ENCODE measurements at regions not wholly inside any gene's neighbourhood (a gene's known extent, or its start where the extent isn't known, plus 50 kb on each side); places are given as distances from the start of the nearest gene placed in this dataset.

GRCh38 chr4:133464311-133464710 is 315.2 kb downstream of the PCDH10 start:
- DNase-seq (no peak), ATAC-seq (ENCODE audit: poor library complexity) (no peak)
- Histone ChIP-seq H3K36me3 (ENCODE audit: insufficient read depth, low read length) (no peaks in the 10 kb centered on the region), H3K4me1 (ENCODE audit: insufficient read depth, low read length) (no peaks in the 10 kb centered on the region), H3K4me3 (ENCODE audit: low read length) (no peak overlapping the region), H3K27ac (ENCODE audit: low read depth in 1 of 2, low read length in 2 of 2) (no peak overlapping the region), H3K27me3 (ENCODE audit: control insufficient read depth in 1 of 2, insufficient read depth in 2 of 2, low read length in 2 of 2) (no peaks in the 10 kb centered on the region), H3K9me3 (ENCODE audit: control insufficient read depth in 1 of 2, insufficient read depth in 1 of 2, low read length in 2 of 2) (peaks cover 0 to 4% of the 10 kb centered on the region in 2 experiments)
- H3K27me3 Mint-ChIP-seq, result no peaks in the 10 kb centered on the region
- no peaks in the 10 kb centered on the region for H3K36me3 Mint-ChIP-seq (ENCODE audit: low read depth)
- no peak for TF ChIP-seq CTCF (IDR thresholded peaks at IDR 0.05)
- peaks cover 6% of the 10 kb centered on the region for H3K9me3 Mint-ChIP-seq
- no peaks in the 10 kb centered on the region for H3K4me1 Mint-ChIP-seq (ENCODE audit: low read depth)
- H3K27ac Mint-ChIP-seq, result no peak overlapping the region
- ChIA-PET POLR2A (no interaction called here), CTCF (no interaction called here)
- no peak overlapping the region for H3K4me3 Mint-ChIP-seq
- intact Hi-C loops (cut with DNase I, micrococcal nuclease), result no loop called here

- peaks cover 0 to 4% of the 10 kb centered on the region in 2 experiments for H3K9me3 ChIP-seq (ENCODE audit: control insufficient read depth in 1 of 2, insufficient read depth in 1 of 2, low read length in 2 of 2)
- Mint-ChIP-seq H3K4me3 (no peak overlapping the region), H3K4me1 (ENCODE audit: low read depth) (no peaks in the 10 kb centered on the region), H3K27ac (no peak overlapping the region), H3K36me3 (ENCODE audit: low read depth) (no peaks in the 10 kb centered on the region), H3K9me3 (no peaks in the 10 kb centered on the region), H3K27me3 (no peaks in the 10 kb centered on the region)
- DNase-seq, result no peak
- H3K4me3 ChIP-seq (ENCODE audit: low read length), result no peak overlapping the region
- intact Hi-C loops (cut with DNase I, micrococcal nuclease), result no loop called here
- H3K36me3 ChIP-seq (ENCODE audit: insufficient read depth, low read length), result no peaks in the 10 kb centered on the region
- ATAC-seq (ENCODE audit: poor library complexity), result no peak
- no peak for TF ChIP-seq CTCF (IDR thresholded peaks at IDR 0.05)
- no peaks in the 10 kb centered on the region for H3K27me3 ChIP-seq (ENCODE audit: control insufficient read depth in 1 of 2, insufficient read depth in 2 of 2, low read length in 2 of 2)
- H3K4me1 ChIP-seq (ENCODE audit: insufficient read depth, low read length), result no peaks in the 10 kb centered on the region
- H3K27ac ChIP-seq (ENCODE audit: low read depth in 1 of 2, low read length in 2 of 2), result no peak overlapping the region
- ChIA-PET CTCF (no interaction called here), POLR2A (no interaction called here)
Measured at GRCh38 chr4:133452678-133453077, 303.6 kb downstream of the PCDH10 start.

- DNase-seq, result no peak
- no peak for TF ChIP-seq CTCF (IDR thresholded peaks at IDR 0.05)
- ChIA-PET POLR2A (no interaction called here), CTCF (no interaction called here)
- H3K9me3 Mint-ChIP-seq, result peaks cover under 1% of the 10 kb centered on the region
- ATAC-seq (ENCODE audit: poor library complexity), result no peak
- no peaks in the 10 kb centered on the region for H3K27me3 Mint-ChIP-seq
- H3K9me3 ChIP-seq (ENCODE audit: control insufficient read depth in 1 of 2, insufficient read depth in 1 of 2, low read length in 2 of 2), result peaks cover 0 to 7% of the 10 kb centered on the region in 2 experiments
- no peaks in the 10 kb centered on the region for H3K4me1 Mint-ChIP-seq (ENCODE audit: low read depth)
- no peaks in the 10 kb centered on the region for H3K36me3 Mint-ChIP-seq (ENCODE audit: low read depth)
- H3K27ac ChIP-seq (ENCODE audit: low read depth in 1 of 2, low read length in 2 of 2), result no peak overlapping the region
- H3K4me3 ChIP-seq (ENCODE audit: low read length), result no peak overlapping the region
- H3K36me3 ChIP-seq (ENCODE audit: insufficient read depth, low read length), result no peaks in the 10 kb centered on the region
- intact Hi-C loops (cut with DNase I, micrococcal nuclease), result no loop called here
- no peaks in the 10 kb centered on the region for H3K27me3 ChIP-seq (ENCODE audit: control insufficient read depth in 1 of 2, insufficient read depth in 2 of 2, low read length in 2 of 2)
- H3K4me3 Mint-ChIP-seq, result no peak overlapping the region
- H3K27ac Mint-ChIP-seq, result no peak overlapping the region
- H3K4me1 ChIP-seq (ENCODE audit: insufficient read depth, low read length), result no peaks in the 10 kb centered on the region
Measured at GRCh38 chr4:133450813-133451212, 301.7 kb downstream of the PCDH10 start.
